HepG2 (cell line): ENCODE measurements at regions not wholly inside any gene's neighbourhood (a gene's known extent, or its start where the extent isn't known, plus 50 kb on each side); places are given as distances from the start of the nearest gene placed in this dataset.
A peak's percentile ranks its signal among the peaks of the same experiment; 100 is the strongest.

Source experiments
- GFI1 ChIP-seq: sonication (generic); formaldehyde crosslinking; IDR thresholded peaks from 2 replicates; pipeline ENCODE4 v1.5.0; 2020; ENCODE audit warnings: missing genetic modification reagents, mild to moderate bottlenecking, borderline replicate concordance
- GTF2F1 ChIP-seq: fragments of 150-350 bp; IDR thresholded peaks from 2 replicates; pipeline ENCODE4 v1.6.1; 2014; ENCODE audit warnings: low read length
- HOXA5 ChIP-seq: sonication (generic); formaldehyde crosslinking; IDR thresholded peaks from 2 replicates; pipeline ENCODE4 v1.4.0; 2020; ENCODE audit warnings: missing genetic modification reagents
- MEIS1 ChIP-seq: sonication (generic); formaldehyde crosslinking; IDR thresholded peaks from 2 replicates; pipeline ENCODE4 v1.9.0; 2021; ENCODE audit warnings: mild to moderate bottlenecking, missing genetic modification reagents, moderate library complexity, borderline replicate concordance
- TCF7 ChIP-seq: sonication (generic); IDR thresholded peaks from 2 replicates; pipeline ENCODE4 v1.6.1; 2016; ENCODE audit warnings: antibody characterized with exemption, low read depth
- ZNF510 ChIP-seq: sonication (generic); formaldehyde crosslinking; IDR thresholded peaks from 2 replicates; pipeline ENCODE4 v1.4.0; 2020; ENCODE audit warnings: low read depth, mild to moderate bottlenecking, missing genetic modification reagents
- ZNF563 ChIP-seq: sonication (generic); formaldehyde crosslinking; IDR thresholded peaks from 2 replicates; pipeline ENCODE4 v1.8.0; 2022; ENCODE audit warnings: mild to moderate bottlenecking, moderate library complexity, missing genetic modification reagents
- ZNF589 ChIP-seq: sonication (generic); formaldehyde crosslinking; conservative IDR thresholded peaks from 2 replicates; pipeline ENCODE4 v1.8.0; 2022; ENCODE audit warnings: mild to moderate bottlenecking, moderate library complexity, missing genetic modification reagents
- TF ChIP-seq, protein P1 (sequence below): sonication (generic); formaldehyde crosslinking; IDR thresholded peaks from 2 replicates; pipeline ENCODE4 v1.5.1; 2020; ENCODE audit warnings: mild to moderate bottlenecking, missing genetic modification reagents
- TF ChIP-seq, protein P2 (sequence below): sonication (generic); formaldehyde crosslinking; IDR thresholded peaks from 2 replicates; pipeline ENCODE4 v1.5.0; 2020; ENCODE audit warnings: missing genetic modification reagents
- TF ChIP-seq, protein P3 (sequence below): sonication (generic); formaldehyde crosslinking; IDR thresholded peaks from 2 replicates; pipeline ENCODE4 v1.4.0; 2020; ENCODE audit warnings: mild to moderate bottlenecking, missing genetic modification reagents
- TF ChIP-seq, protein P4 (sequence below): sonication (generic); formaldehyde crosslinking; IDR thresholded peaks from 2 replicates; pipeline ENCODE4 v1.9.0; 2021; ENCODE audit warnings: missing genetic modification reagents, mild to moderate bottlenecking, borderline replicate concordance
- TF ChIP-seq, protein P5 (sequence below): sonication (generic); formaldehyde crosslinking; conservative IDR thresholded peaks from 2 replicates; pipeline ENCODE4 v1.4.0; 2020; ENCODE audit warnings: missing genetic modification reagents
- TF ChIP-seq, protein P6 (sequence below): sonication (generic); formaldehyde crosslinking; IDR thresholded peaks from 2 replicates; pipeline ENCODE4 v1.4.0; 2020; ENCODE audit warnings: missing genetic modification reagents, borderline replicate concordance

DNA sequence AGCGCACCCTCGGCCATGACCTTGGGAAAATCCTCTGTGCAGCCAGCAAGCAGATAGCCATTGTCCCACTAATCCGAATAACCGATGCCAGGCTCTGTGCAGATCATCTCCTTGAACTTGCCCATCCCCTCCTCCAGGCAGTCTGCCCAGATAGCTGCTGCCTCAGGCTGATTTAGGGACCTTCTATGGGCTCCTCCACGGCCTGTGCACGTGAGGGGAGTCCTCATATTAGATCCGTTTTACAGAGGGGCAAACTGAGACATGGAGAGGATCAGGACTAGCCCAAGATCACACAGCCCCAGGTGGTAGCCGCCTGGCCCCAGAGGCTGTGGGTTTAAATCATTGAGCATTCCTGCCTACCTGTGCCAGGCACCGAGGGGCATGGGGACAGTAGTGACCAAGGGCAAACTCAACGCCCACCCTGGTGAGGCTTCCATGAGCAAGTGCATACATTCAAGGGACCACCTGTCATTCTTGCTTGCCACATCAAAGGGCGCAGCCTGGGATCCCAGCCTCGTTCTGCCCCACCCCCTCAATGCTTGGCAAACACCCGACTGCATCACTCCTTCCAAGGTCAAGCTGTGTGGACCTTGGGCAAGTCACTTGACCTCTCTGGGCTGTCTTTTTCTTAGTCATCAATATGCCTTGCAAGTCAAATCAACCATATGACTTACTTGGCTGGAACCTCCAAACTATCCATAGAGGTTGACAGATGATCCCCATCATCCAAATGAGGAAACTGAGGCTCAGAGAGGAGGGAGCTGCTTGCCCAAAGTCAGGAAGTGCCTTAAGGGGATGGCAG lies 131.6 kb downstream of the MN1 start (continued):
- TF ChIP-seq, protein P1, sequence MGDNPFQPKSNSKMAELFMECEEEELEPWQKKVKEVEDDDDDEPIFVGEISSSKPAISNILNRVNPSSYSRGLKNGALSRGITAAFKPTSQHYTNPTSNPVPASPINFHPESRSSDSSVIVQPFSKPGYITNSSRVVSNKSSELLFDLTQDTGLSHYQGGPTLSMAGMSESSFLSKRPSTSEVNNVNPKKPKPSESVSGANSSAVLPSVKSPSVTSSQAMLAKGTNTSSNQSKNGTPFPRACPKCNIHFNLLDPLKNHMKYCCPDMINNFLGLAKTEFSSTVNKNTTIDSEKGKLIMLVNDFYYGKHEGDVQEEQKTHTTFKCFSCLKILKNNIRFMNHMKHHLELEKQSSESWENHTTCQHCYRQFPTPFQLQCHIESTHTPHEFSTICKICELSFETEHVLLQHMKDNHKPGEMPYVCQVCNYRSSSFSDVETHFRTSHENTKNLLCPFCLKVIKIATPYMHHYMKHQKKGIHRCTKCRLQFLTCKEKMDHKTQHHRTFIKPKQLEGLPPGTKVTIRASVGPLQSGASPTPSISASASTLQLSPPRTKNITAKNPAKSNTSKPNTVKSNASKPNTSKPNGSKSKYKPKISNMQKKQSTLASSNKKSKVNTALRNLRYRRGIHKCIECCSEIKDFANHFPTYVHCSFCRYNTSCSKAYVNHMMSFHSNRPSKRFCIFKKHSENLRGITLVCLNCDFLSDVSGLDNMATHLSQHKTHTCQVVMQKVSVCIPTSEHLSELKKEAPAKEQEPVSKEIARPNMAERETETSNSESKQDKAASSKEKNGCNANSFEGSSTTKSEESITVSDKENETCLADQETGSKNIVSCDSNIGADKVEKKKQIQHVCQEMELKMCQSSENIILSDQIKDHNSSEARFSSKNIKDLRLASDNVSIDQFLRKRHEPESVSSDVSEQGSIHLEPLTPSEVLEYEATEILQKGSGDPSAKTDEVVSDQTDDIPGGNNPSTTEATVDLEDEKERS (CRISPR knock-in tag): no peak
- TF ChIP-seq, protein P2, sequence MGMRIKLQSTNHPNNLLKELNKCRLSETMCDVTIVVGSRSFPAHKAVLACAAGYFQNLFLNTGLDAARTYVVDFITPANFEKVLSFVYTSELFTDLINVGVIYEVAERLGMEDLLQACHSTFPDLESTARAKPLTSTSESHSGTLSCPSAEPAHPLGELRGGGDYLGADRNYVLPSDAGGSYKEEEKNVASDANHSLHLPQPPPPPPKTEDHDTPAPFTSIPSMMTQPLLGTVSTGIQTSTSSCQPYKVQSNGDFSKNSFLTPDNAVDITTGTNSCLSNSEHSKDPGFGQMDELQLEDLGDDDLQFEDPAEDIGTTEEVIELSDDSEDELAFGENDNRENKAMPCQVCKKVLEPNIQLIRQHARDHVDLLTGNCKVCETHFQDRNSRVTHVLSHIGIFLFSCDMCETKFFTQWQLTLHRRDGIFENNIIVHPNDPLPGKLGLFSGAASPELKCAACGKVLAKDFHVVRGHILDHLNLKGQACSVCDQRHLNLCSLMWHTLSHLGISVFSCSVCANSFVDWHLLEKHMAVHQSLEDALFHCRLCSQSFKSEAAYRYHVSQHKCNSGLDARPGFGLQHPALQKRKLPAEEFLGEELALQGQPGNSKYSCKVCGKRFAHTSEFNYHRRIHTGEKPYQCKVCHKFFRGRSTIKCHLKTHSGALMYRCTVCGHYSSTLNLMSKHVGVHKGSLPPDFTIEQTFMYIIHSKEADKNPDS: no peak
- TF ChIP-seq, protein P3, sequence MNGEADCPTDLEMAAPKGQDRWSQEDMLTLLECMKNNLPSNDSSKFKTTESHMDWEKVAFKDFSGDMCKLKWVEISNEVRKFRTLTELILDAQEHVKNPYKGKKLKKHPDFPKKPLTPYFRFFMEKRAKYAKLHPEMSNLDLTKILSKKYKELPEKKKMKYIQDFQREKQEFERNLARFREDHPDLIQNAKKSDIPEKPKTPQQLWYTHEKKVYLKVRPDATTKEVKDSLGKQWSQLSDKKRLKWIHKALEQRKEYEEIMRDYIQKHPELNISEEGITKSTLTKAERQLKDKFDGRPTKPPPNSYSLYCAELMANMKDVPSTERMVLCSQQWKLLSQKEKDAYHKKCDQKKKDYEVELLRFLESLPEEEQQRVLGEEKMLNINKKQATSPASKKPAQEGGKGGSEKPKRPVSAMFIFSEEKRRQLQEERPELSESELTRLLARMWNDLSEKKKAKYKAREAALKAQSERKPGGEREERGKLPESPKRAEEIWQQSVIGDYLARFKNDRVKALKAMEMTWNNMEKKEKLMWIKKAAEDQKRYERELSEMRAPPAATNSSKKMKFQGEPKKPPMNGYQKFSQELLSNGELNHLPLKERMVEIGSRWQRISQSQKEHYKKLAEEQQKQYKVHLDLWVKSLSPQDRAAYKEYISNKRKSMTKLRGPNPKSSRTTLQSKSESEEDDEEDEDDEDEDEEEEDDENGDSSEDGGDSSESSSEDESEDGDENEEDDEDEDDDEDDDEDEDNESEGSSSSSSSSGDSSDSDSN: peak; percentile 32; the same call in 1 of the 2 replicates
- TF ChIP-seq HOXA5 (CRISPR knock-in tag) (no peak), MEIS1 (CRISPR knock-in tag) (peak; percentile 18; the same call in 1 of the 2 replicates), GTF2F1 (no peak), ZNF510 (CRISPR knock-in tag) (no peak), GFI1 (CRISPR knock-in tag) (no peak), ZNF589 (0 out of 2 replicates have a peak, but pooled peaks have one; percentile 41), TCF7 (peak; percentile 90), ZNF563 (CRISPR knock-in tag) (no peak)
- TF ChIP-seq, protein P4, sequence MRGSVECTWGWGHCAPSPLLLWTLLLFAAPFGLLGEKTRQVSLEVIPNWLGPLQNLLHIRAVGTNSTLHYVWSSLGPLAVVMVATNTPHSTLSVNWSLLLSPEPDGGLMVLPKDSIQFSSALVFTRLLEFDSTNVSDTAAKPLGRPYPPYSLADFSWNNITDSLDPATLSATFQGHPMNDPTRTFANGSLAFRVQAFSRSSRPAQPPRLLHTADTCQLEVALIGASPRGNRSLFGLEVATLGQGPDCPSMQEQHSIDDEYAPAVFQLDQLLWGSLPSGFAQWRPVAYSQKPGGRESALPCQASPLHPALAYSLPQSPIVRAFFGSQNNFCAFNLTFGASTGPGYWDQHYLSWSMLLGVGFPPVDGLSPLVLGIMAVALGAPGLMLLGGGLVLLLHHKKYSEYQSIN (CRISPR knock-in tag): no peak
- TF ChIP-seq, protein P5, sequence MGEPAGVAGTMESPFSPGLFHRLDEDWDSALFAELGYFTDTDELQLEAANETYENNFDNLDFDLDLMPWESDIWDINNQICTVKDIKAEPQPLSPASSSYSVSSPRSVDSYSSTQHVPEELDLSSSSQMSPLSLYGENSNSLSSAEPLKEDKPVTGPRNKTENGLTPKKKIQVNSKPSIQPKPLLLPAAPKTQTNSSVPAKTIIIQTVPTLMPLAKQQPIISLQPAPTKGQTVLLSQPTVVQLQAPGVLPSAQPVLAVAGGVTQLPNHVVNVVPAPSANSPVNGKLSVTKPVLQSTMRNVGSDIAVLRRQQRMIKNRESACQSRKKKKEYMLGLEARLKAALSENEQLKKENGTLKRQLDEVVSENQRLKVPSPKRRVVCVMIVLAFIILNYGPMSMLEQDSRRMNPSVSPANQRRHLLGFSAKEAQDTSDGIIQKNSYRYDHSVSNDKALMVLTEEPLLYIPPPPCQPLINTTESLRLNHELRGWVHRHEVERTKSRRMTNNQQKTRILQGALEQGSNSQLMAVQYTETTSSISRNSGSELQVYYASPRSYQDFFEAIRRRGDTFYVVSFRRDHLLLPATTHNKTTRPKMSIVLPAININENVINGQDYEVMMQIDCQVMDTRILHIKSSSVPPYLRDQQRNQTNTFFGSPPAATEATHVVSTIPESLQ: no peak
- TF ChIP-seq, protein P6, sequence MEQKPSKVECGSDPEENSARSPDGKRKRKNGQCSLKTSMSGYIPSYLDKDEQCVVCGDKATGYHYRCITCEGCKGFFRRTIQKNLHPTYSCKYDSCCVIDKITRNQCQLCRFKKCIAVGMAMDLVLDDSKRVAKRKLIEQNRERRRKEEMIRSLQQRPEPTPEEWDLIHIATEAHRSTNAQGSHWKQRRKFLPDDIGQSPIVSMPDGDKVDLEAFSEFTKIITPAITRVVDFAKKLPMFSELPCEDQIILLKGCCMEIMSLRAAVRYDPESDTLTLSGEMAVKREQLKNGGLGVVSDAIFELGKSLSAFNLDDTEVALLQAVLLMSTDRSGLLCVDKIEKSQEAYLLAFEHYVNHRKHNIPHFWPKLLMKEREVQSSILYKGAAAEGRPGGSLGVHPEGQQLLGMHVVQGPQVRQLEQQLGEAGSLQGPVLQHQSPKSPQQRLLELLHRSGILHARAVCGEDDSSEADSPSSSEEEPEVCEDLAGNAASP (CRISPR knock-in tag): peak; percentile 23; the same call in 1 of the 2 replicates
- TF ChIP-seq, all 625 proteins: peak for 86
